ENCODE measurements at regions not wholly inside any gene's neighbourhood (a gene's known extent, or its start where the extent isn't known, plus 50 kb on each side); places are given as distances from the start of the nearest gene placed in this dataset.

DNA sequence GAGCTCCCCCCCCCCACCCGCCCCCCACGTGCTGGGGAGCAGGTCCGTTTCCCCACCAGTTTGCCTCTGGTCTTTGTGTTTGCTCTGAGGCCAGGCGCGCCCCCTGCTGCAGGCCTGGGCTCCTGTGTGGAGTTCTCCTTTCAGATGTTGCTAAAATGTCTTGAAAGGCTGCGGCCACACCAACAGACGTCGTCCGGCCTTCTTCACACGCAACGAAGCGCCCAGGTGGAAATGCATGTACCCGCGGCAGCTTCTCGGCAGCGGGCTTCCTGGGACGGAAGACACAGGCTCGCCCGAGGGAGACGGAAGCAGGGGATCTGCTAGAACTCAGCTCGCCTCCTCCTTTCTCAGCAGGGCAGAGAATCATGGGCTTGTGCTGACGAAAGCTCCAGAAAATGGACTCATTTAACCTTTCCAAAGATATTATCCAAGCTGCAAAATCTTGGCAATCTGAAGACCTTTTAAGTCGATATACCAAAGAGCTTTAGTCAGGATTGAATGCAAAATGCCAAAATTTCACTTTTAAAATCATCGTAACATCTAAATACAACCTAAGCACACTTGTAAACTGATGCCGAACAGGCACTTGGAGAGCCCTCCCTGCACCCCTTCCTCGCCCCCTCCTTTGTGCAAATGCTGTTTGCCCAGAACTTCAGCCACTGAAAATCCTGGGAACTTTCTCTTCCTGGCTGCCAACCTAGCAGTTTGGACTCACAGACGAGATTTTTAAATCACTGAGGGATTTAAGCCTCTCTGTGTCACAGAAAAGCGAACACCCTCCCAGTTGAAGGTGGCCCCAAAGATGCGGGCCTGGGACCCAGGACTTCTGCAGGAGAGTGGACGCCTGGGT lies 125.5 kb upstream of the ZNF516 start:
- TF ChIP-seq, protein P1, sequence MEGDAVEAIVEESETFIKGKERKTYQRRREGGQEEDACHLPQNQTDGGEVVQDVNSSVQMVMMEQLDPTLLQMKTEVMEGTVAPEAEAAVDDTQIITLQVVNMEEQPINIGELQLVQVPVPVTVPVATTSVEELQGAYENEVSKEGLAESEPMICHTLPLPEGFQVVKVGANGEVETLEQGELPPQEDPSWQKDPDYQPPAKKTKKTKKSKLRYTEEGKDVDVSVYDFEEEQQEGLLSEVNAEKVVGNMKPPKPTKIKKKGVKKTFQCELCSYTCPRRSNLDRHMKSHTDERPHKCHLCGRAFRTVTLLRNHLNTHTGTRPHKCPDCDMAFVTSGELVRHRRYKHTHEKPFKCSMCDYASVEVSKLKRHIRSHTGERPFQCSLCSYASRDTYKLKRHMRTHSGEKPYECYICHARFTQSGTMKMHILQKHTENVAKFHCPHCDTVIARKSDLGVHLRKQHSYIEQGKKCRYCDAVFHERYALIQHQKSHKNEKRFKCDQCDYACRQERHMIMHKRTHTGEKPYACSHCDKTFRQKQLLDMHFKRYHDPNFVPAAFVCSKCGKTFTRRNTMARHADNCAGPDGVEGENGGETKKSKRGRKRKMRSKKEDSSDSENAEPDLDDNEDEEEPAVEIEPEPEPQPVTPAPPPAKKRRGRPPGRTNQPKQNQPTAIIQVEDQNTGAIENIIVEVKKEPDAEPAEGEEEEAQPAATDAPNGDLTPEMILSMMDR (conservative IDR thresholded peaks at IDR 0.05; ENCODE audit: low read length) = peak; percentile 43
- TF ChIP-seq EZH2phosphoT487 (IDR thresholded peaks at IDR 0.05; ENCODE audit: borderline replicate concordance, low read depth, low read length) = no peak

All from OCI-LY7 (cell line).